ENCODE measurements at regions not wholly inside any gene's neighbourhood (a gene's known extent, or its start where the extent isn't known, plus 50 kb on each side); places are given as distances from the start of the nearest gene placed in this dataset.

DNA sequence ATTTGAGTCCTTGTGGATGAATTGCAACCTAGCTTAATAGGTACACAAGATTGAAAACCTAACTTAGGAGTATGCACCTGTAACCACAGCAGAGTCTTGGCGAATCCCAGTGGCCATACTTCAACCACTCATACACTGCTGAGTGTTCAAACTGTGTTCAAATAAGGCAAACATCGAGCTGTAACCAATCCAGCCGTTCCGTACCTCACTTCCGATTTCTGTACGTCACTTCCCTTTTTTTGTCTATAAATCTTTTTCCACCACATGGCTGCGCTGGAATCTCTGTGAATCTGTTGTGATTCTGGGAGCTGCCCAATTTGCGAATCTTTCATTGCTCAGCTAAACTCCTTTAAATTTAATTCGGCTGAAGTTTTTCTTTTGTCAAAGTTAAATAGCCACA, 190.6 kb downstream of the MAF start:
- no peaks in the 10 kb centered on the region for H4K20me1 ChIP-seq (replicated peaks; ENCODE audit: control insufficient read depth, insufficient read depth, low read length)
- FAIRE-seq (no peak), ATAC-seq (no peak), DNase-seq (ENCODE audit: extremely low read depth in 1 of 4, low spot score in 3 of 4) (no peak)
- ChIA-PET CTCF (ENCODE audit: low intra/inter-chr PET ratio) (no interaction called here), POLR2A (interaction anchor here (0.9 kb wide), 1 partner anchor 20 kb away, joined by 3 read pairs; no protein-coding TSS in a partner anchor)
- H3K4me3 ChIP-seq = no peak overlapping the region
- WGBS (ENCODE audit: insufficient coverage, low coverage, missing lambda C conversion rate) = 17% methylated on average over 9 of the region's 9 CpGs
- peaks cover 6 to 14% of the 10 kb centered on the region in 2 experiments; a peak in 3 of 5 replicates for H3K27me3 ChIP-seq (ENCODE audit: control insufficient read depth in 2 of 2, insufficient read depth in 2 of 2, low read length in 2 of 2)
- peaks cover 0 to 11% of the 10 kb centered on the region in 2 experiments; a peak in 3 of 5 replicates for H3K4me1 ChIP-seq (replicated peaks in 1 of 2; ENCODE audit: control insufficient read depth in 2 of 2, insufficient read depth in 2 of 2, low read length in 2 of 2)
- H3K9me3 ChIP-seq (replicated peaks; ENCODE audit: control insufficient read depth, insufficient read depth, low read depth, low read length) = peaks cover 4% of the 10 kb centered on the region; the same call in 1 of the 2 replicates
- no peak overlapping the region for H3K9ac ChIP-seq (ENCODE audit: insufficient read depth in 1 of 2, low read depth in 2 of 2, low read length in 2 of 2)
- no peak overlapping the region for H3K27ac ChIP-seq (ENCODE audit: extremely low read depth, low read depth, low read length)
- intact Hi-C loops (cut with micrococcal nuclease) = no loop called here
- in situ Hi-C loops (cut with MboI) = no loop called here
- H3K36me3 ChIP-seq (ENCODE audit: control insufficient read depth, insufficient read depth, low read length) = no peaks in the 10 kb centered on the region
- no peaks in the 10 kb centered on the region for H3K79me2 ChIP-seq (ENCODE audit: control insufficient read depth, insufficient read depth, low read length)
- BruUV-seq (replicated peaks) = no TSS peak
- H2AFZ ChIP-seq (ENCODE audit: low read depth, low read length) = peak overlapping the region; percentile 19; the same call in 1 of the 2 replicates
- H3K9me1 ChIP-seq (ENCODE audit: control insufficient read depth, insufficient read depth, low read length) = no peaks in the 10 kb centered on the region
- no peak overlapping the region for H3K4me2 ChIP-seq (ENCODE audit: insufficient read depth, low read length)
- no peak for TF ChIP-seq ZBTB17 (CRISPR knock-in tag; IDR thresholded peaks at IDR 0.05)
- TF ChIP-seq MTA2 (IDR thresholded peaks at IDR 0.05; ENCODE audit: low read depth) = no peak
- TF ChIP-seq, protein P1, sequence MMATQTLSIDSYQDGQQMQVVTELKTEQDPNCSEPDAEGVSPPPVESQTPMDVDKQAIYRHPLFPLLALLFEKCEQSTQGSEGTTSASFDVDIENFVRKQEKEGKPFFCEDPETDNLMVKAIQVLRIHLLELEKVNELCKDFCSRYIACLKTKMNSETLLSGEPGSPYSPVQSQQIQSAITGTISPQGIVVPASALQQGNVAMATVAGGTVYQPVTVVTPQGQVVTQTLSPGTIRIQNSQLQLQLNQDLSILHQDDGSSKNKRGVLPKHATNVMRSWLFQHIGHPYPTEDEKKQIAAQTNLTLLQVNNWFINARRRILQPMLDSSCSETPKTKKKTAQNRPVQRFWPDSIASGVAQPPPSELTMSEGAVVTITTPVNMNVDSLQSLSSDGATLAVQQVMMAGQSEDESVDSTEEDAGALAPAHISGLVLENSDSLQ (IDR thresholded peaks at IDR 0.05) = peak; percentile 33; the same call in 1 of the 2 replicates
- no peak for TF ChIP-seq ZNF354B (CRISPR knock-in tag; IDR thresholded peaks at IDR 0.05)
- TF ChIP-seq HDAC1 (IDR thresholded peaks at IDR 0.05) = no peak
- TF ChIP-seq ATF1 (CRISPR knock-in tag; IDR thresholded peaks at IDR 0.05) = no peak
- peak; percentile 56; the same call in 1 of the 2 replicates for TF ChIP-seq ATF1 (tag; IDR thresholded peaks at IDR 0.05)
- TF ChIP-seq, protein P2, sequence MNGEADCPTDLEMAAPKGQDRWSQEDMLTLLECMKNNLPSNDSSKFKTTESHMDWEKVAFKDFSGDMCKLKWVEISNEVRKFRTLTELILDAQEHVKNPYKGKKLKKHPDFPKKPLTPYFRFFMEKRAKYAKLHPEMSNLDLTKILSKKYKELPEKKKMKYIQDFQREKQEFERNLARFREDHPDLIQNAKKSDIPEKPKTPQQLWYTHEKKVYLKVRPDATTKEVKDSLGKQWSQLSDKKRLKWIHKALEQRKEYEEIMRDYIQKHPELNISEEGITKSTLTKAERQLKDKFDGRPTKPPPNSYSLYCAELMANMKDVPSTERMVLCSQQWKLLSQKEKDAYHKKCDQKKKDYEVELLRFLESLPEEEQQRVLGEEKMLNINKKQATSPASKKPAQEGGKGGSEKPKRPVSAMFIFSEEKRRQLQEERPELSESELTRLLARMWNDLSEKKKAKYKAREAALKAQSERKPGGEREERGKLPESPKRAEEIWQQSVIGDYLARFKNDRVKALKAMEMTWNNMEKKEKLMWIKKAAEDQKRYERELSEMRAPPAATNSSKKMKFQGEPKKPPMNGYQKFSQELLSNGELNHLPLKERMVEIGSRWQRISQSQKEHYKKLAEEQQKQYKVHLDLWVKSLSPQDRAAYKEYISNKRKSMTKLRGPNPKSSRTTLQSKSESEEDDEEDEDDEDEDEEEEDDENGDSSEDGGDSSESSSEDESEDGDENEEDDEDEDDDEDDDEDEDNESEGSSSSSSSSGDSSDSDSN (IDR thresholded peaks at IDR 0.05; ENCODE audit: borderline replicate concordance in 1 of 2, low read depth in 2 of 2, low read length in 2 of 2) = no peak
- TF ChIP-seq, protein P3, sequence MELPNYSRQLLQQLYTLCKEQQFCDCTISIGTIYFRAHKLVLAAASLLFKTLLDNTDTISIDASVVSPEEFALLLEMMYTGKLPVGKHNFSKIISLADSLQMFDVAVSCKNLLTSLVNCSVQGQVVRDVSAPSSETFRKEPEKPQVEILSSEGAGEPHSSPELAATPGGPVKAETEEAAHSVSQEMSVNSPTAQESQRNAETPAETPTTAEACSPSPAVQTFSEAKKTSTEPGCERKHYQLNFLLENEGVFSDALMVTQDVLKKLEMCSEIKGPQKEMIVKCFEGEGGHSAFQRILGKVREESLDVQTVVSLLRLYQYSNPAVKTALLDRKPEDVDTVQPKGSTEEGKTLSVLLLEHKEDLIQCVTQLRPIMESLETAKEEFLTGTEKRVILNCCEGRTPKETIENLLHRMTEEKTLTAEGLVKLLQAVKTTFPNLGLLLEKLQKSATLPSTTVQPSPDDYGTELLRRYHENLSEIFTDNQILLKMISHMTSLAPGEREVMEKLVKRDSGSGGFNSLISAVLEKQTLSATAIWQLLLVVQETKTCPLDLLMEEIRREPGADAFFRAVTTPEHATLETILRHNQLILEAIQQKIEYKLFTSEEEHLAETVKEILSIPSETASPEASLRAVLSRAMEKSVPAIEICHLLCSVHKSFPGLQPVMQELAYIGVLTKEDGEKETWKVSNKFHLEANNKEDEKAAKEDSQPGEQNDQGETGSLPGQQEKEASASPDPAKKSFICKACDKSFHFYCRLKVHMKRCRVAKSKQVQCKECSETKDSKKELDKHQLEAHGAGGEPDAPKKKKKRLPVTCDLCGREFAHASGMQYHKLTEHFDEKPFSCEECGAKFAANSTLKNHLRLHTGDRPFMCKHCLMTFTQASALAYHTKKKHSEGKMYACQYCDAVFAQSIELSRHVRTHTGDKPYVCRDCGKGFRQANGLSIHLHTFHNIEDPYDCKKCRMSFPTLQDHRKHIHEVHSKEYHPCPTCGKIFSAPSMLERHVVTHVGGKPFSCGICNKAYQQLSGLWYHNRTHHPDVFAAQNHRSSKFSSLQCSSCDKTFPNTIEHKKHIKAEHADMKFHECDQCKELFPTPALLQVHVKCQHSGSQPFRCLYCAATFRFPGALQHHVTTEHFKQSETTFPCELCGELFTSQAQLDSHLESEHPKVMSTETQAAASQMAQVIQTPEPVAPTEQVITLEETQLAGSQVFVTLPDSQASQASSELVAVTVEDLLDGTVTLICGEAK (IDR thresholded peaks at IDR 0.05) = peak; percentile 76
- TF ChIP-seq, protein P3 (CRISPR knock-in tag; IDR thresholded peaks at IDR 0.05) = no peak
- no peak for TF ChIP-seq TAF7 (tag; IDR thresholded peaks at IDR 0.05)
- TF ChIP-seq PRMT5 (CRISPR knock-in tag; IDR thresholded peaks at IDR 0.05) = no peak
